Astrocyte of the spinal cord (primary cell): ENCODE measurements at regions not wholly inside any gene's neighbourhood (a gene's known extent, or its start where the extent isn't known, plus 50 kb on each side); places are given as distances from the start of the nearest gene placed in this dataset.
"Not testable (repeated sequence)": the region's sequence is repeated elsewhere in the genome, so short reads cannot be mapped to it uniquely, and the experiment has no call there.

Experiments
- DNase-seq: peaks from one replicate; pipeline ENCODE4 v3.0.0; 2011; ENCODE audit warnings: low read depth, low spot score
- H3K4me3 ChIP-seq: 2 replicates; pipeline ENCODE4 v1.5.1; 2011; ENCODE audit warnings: low read depth, mild to moderate bottlenecking, low read length, moderate library complexity
- in situ Hi-C: cut with HindIII; loops from 2 replicates; pipeline ENCODE4 v1.10.0; 2017; ENCODE audit warnings: low sequenced_read_pairs
- TF ChIP-seq, protein P1 (sequence below): IDR thresholded peaks from 2 replicates; pipeline ENCODE4 v1.5.1; 2012; ENCODE audit warnings: low read depth, mild to moderate bottlenecking, low read length, inconsistent platforms

DNA sequence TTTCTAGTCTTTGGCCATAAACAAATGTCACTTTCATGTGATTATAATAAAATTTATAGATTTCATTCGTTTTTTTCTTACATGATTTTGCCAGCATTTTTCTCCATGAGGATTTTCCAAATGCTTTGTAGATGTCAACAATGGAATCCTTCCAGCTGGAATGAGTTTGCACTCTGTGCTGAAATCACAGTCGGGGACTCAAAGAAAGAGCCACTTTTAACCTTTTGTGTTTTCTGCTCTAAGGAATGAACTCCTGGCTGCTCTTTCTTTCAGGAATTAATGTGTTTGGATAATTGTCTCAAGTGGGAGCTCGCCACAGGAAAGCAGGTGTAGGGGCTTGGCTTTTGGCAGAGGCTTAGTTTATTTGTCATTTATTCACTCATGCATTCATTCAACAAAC is 372.3 kb upstream of the SALL1 start:
- DNase-seq = peak; percentile 33
- in situ Hi-C loops = no loop called here
- H3K4me3 ChIP-seq = no peak overlapping the region
- TF ChIP-seq, protein P1, sequence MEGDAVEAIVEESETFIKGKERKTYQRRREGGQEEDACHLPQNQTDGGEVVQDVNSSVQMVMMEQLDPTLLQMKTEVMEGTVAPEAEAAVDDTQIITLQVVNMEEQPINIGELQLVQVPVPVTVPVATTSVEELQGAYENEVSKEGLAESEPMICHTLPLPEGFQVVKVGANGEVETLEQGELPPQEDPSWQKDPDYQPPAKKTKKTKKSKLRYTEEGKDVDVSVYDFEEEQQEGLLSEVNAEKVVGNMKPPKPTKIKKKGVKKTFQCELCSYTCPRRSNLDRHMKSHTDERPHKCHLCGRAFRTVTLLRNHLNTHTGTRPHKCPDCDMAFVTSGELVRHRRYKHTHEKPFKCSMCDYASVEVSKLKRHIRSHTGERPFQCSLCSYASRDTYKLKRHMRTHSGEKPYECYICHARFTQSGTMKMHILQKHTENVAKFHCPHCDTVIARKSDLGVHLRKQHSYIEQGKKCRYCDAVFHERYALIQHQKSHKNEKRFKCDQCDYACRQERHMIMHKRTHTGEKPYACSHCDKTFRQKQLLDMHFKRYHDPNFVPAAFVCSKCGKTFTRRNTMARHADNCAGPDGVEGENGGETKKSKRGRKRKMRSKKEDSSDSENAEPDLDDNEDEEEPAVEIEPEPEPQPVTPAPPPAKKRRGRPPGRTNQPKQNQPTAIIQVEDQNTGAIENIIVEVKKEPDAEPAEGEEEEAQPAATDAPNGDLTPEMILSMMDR = no peak

DNA sequence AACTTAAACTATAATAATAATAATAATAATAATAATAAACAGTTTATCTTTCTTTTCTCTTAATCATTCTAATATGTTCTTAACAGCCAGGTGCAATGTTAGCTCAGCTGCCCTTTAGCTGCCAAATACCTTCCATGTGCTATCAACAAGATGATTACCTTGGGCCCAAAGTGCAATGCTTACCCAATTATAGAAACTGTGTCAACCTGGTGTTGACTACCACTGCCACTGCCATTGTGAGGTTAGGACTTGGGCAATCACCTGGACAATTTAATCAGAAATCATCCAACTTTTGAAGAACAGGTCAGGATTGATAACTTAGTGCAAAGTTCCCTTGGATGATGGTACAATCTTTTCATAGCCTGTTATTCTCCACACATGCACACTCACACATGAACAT is 371.8 kb upstream of the SALL1 start:
- TF ChIP-seq, protein P1 = no peak
- in situ Hi-C loops = no loop called here

DNA sequence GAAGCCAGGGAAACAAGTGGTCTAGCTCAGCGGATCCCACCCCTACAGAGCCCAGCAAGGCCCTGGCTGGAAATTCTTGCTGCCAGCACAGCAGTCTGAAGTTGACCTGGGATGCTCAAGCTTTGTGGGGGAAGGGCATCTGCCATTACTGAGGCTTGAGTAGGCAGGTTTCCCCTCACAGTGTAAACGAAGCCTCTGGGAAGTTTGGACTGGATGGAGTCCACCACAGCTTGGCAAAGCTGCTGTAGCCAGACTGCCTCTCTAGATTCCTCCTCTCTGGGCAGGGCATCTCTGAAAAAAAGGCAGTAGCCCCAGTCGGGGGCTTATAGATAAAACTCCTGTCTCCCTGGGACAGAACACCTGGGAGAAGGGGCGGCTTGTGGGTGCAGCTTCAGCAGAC is 365.9 kb upstream of the SALL1 start:
- in situ Hi-C loops, DNase-seq, H3K4me3 ChIP-seq: not testable (repeated sequence)

More for the DNA sequence above, 371.8 kb upstream of the SALL1 start:
- H3K4me3 ChIP-seq = no peak overlapping the region
- DNase-seq = no peak

DNA sequence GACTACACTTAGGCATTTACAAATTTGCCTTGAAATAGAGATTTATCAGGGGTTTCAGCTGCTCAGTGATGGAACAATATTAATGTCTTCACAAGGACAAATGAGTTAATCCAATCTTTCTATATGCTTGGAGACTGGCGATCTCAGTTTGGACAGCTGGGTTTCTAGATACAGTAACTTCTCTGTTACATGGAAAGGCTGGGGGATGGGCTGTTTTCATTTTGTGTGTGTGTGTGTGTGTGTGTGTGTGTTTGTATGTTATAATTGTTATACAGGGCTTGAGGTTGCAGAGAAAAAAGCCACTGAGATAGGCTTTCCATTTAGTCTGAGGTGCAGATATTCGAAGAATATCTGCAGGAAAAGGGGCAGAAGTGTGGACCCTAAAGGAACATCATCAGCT is 359.3 kb upstream of the SALL1 start:
- TF ChIP-seq, protein P1 = no peak
- no peak for DNase-seq
- in situ Hi-C loops = no loop called here

DNA sequence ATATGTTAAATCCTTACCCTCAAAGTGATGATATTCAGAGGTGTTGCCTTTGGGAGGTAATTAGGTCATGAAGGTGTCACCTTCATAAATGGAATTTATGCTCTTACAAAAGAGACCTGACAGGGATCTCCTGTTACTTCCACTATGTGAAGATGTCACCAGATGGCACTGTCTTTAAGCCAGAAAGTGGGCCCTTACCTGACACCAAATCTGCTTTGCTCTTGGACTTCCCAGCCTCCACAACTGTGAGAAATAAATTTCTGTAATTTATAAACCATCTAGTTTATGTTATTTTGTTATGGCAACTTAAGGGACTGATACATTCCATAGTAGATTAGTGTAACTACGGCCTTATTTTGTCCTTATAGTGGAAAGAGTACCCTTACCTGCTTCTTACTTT is 358.3 kb upstream of the SALL1 start:
- TF ChIP-seq, protein P1 = no peak
- in situ Hi-C loops = no loop called here
- no peak for DNase-seq
- no peak overlapping the region for H3K4me3 ChIP-seq

More for the DNA sequence above, 359.3 kb upstream of the SALL1 start:
- no peak overlapping the region for H3K4me3 ChIP-seq

DNA sequence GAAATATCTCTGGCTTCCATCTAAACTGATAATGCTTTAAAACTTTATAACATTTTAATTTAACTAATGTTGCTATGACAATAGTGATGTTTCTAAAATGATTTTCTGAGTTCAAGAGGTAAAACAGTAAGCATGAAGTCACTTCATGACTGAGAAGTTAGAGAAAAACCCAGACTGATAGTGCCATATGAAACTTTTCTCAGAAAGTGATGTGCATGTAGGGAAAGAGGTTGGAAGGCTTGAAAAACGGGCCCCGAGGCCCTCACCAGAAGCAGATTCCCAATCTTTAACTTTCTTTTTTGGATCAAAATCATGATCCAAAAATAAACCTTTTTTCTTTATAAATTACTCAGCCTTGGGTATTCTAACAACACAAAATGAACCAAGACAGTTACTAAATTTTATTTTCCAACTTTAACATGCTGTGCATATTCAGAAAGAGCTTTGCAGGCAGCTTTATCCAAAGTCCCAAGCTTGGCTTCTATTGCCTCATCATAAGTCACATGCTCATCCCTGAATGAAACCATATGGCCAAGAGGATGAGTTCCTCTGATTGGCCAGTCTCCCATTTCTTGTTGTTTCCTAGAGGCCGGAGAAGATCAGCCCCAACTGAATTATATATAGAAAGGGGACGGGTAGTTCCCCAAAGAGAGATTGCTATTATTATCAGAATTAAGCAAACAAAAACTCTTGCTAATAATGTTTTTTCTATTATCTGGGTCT is 357.6 kb upstream of the SALL1 start:
- H3K4me3 ChIP-seq = no peak overlapping the region
- no peak for DNase-seq
- TF ChIP-seq, protein P1 = no peak
- in situ Hi-C loops = no loop called here

DNA sequence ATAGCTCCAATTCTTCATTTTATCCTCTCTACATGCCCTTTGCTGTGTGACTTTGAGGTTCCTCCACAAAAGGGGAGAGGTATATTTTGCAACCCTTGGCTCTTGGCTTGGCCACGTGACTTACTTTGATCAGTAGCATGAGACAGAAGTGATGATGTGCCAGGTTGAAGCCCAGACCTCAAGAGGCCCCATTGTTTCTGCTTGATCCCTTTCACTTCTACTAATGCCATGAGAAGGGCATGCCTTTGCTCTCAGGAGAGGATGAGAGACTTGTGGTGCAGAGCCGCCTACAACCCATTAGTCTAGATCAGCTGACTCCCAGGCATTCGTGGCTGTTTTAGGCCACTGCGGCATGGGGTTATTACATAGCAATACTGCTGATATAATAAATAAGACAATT is 356.2 kb upstream of the SALL1 start:
- H3K4me3 ChIP-seq = no peak overlapping the region
- in situ Hi-C loops = no loop called here
- no peak for DNase-seq
- TF ChIP-seq, protein P1 = no peak
